Adrenal gland (tissue), 9 donors: ENCODE measurements at regions not wholly inside any gene's neighbourhood (a gene's known extent, or its start where the extent isn't known, plus 50 kb on each side); places are given as distances from the start of the nearest gene placed in this dataset.

ENCODE experiments used
- DNase-seq, 7 donors: peaks; one replicate each; pipeline ENCODE4 v3.0.0-alpha.2; 2019 to 2020
- H3K27ac ChIP-seq, 5 donors: fragments of 200-600 bp; sonication (generic) in 4 of 5; 1 replicate in 3 of 5; 2 replicates in 2 of 5; pipeline versions ENCODE4 v1.5.1 to v1.8.0; 2016 to 2020; ENCODE audit warnings: mild to moderate bottlenecking in 1 of 5
- H3K27me3 ChIP-seq: fragments of 200-600 bp; 2 replicates; pipeline ENCODE4 v1.8.0; 2021
- H3K36me3 ChIP-seq, 2 donors: fragments of 200-600 bp; replicated peaks in 1 of 2; 1 replicate in 1 of 2; 2 replicates in 1 of 2; pipeline versions ENCODE4 v1.5.1 to v1.8.0; 2018 to 2022
- H3K4me1 ChIP-seq, 2 donors: fragments of 200-600 bp; replicated peaks in 1 of 2; 1 replicate in 1 of 2; 2 replicates in 1 of 2; pipeline versions ENCODE4 v1.5.1 to v1.8.0; 2018 to 2021
- H3K4me3 ChIP-seq, 4 donors: fragments of 200-600 bp; sonication (generic) in 3 of 4; one replicate each; pipeline ENCODE4 v1.5.1; 2016 to 2018
- H3K9me3 ChIP-seq, 3 donors: fragments of 200-600 bp; sonication (generic) in 1 of 3; replicated peaks in 1 of 3; 1 replicate in 2 of 3; 2 replicates in 1 of 3; pipeline versions ENCODE4 v1.5.1 to v1.8.0; 2016 to 2021
- CTCF ChIP-seq, 6 experiments: fragments of 450-650 bp in 4 of 6; fragments of 200-600 bp in 2 of 6; sonication (generic) in 1 of 6; IDR thresholded peaks; 1 replicate in 5 of 6; 2 replicates in 1 of 6; pipeline versions ENCODE4 v1.5.1 to v1.8.0; 2016 to 2021; ENCODE audit warnings: antibody characterized with exemption in 6 of 6, mild to moderate bottlenecking in 2 of 6, moderate library complexity in 1 of 6
- POLR2A ChIP-seq, 2 donors: fragments of 450-650 bp; IDR thresholded peaks; one replicate each; pipeline ENCODE4 v1.6.1; 2017; ENCODE audit warnings: antibody characterized with exemption in 2 of 2, mild to moderate bottlenecking in 2 of 2, moderate library complexity in 1 of 2
- WGBS, 4 donors: extraction: QIAGEN DNeasy Blood & Tissue Kit in 2 of 4; methylation state at CpG; one replicate each; pipeline versions ENCODE4 v1.1.5 to v1.1.7; 2013 to 2017; 5-methylcytosine and 5-hydroxymethylcytosine counted together
- intact Hi-C, 2 donors: fragments of 100-400 bp; cut with DNase I; formaldehyde crosslinking; loops; one replicate each; pipeline versions ENCODE4 v1.14.1 to v1.15.0; 2022 to 2023
- donor health status: healthy with polysubstance abuse.
- donor health status: Bipolar disorder and iron deficiency.
- donor health status: DM: yes; HTN: yes; CAD: no.
- donor health status: DM: no; HTN: no; CAD: no.
- donor health status: DM: no; HTN: no; CAD: no.

DNA sequence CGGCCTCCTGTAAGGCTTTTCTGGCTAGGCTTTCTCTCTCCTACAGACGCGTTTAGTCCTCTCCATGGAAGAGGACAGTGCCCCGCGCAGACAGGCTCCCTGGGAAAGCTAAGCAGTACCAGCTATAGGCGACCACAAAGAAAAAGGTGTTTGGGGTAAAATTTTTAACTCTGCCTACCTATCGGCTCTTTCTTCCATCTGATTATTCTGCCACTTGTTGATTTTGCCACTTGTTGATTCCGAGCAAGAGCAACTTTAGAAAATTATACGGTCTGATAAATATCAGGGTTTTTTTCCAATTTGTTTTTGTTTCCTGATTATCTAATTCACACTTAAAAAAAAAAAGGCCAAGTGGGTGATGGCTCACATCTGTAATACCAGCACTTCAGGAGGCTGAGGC, 1600.5 kb upstream of the TENM3 start:
- no peaks in the 10 kb centered on the region for H3K9me3 ChIP-seq
- no peak for DNase-seq

DNA sequence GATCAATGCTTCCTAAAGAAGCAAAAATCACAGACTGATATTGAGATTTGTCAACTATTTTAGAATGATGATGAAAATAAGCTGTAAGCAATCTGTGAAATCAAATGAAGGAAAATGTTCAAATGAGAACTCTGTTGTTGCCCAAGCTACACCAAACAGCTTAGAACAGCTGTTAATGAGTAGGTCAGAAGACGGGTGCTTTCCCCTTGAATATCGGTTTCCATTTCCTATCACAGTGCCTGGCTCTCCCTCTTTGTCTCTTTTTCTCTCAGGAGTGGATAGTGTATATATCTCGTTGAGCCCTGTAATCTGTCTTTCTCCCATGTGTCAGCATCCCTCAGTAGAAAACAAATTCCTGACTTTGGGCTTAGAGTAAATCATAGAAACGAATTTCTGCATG, 1592.9 kb upstream of the TENM3 start:
- no peak for DNase-seq
- Histone ChIP-seq H3K36me3 (no peaks in the 10 kb centered on the region), H3K9me3 (no peaks in the 10 kb centered on the region), H3K27me3 (no peaks in the 10 kb centered on the region), H3K4me3 (no peak overlapping the region), H3K4me1 (no peaks in the 10 kb centered on the region), H3K27ac (no peak overlapping the region)
- intact Hi-C loops, result no loop called here
- 81 to 87% (median 84%) methylated on average over 4 of the region's 4 CpGs for WGBS, 4 donors
- TF ChIP-seq CTCF (IDR thresholded peaks at IDR 0.05) (no peak), POLR2A (IDR thresholded peaks at IDR 0.05) (no peak)

More for the DNA sequence above, 1600.5 kb upstream of the TENM3 start:
- 94 to 96% (median 96%) methylated on average over 9 of the region's 9 CpGs for WGBS, 4 donors
- Histone ChIP-seq H3K4me3 (no peak overlapping the region), H3K36me3 (no peaks in the 10 kb centered on the region), H3K4me1 (no peaks in the 10 kb centered on the region), H3K27me3 (no peaks in the 10 kb centered on the region), H3K27ac (no peak overlapping the region)
- intact Hi-C loops, result no loop called here
- TF ChIP-seq POLR2A (IDR thresholded peaks at IDR 0.05), result no peak
- TF ChIP-seq CTCF (IDR thresholded peaks at IDR 0.05), result no peak

DNA sequence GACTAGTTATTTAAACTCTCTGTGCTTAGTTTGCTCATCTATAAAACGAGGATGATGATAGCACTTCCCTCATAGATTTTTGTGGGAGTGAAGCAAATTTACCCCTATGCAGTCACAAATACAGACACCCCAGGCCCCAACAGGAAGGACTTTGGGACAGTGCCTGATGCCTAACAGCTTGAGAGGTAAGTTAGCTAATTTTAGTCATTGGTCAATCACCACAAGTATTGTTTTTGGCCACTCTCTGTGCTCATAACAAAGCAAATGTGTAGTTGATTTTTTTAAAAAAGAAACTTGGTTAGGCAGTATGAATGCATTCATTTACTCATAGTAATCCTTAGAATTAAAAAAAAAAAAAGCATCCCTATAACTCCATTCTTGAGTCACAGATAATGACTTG, 1590.7 kb upstream of the TENM3 start:
- no peaks in the 10 kb centered on the region for H3K36me3 ChIP-seq
- intact Hi-C loops, result no loop called here
- no peaks in the 10 kb centered on the region for H3K27me3 ChIP-seq
- WGBS, 4 donors, result 63 to 84% (median 74%) methylated on average over 1 of the region's 1 CpG
- H3K9me3 ChIP-seq, result no peaks in the 10 kb centered on the region
- TF ChIP-seq POLR2A (IDR thresholded peaks at IDR 0.05), result no peak
- TF ChIP-seq CTCF (IDR thresholded peaks at IDR 0.05), result no peak
- no peak overlapping the region for H3K27ac ChIP-seq
- no peaks in the 10 kb centered on the region for H3K4me1 ChIP-seq
- H3K4me3 ChIP-seq, result no peak overlapping the region
- DNase-seq, result no peak

DNA sequence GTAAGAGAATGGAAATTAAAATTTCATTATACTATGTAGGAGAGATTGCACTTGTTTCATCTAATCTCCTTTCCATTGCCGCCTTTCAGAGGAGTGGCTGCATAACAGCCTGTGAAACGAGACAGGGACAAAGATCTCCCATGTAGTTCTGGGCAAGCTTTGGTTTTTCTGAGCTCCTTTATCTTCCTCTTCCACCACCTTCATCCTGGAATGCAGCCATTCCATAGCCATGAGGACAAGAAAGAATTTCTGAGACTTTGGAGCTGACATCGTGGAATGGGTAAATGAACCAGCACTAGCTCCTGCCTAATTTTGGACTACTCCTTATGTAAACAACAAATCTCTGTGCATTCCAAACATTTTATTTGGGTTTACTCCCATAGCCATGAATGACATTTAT, 1587.3 kb upstream of the TENM3 start:
- TF ChIP-seq POLR2A (IDR thresholded peaks at IDR 0.05), result no peak
- H3K27ac ChIP-seq, result no peak overlapping the region
- DNase-seq, result no peak
- intact Hi-C loops, result no loop called here
- H3K36me3 ChIP-seq, result no peaks in the 10 kb centered on the region
- 70 to 80% (median 73%) methylated on average over 3 of the region's 3 CpGs for WGBS, 4 donors
- H3K4me1 ChIP-seq, result no peaks in the 10 kb centered on the region
- H3K4me3 ChIP-seq, result no peak overlapping the region
- H3K9me3 ChIP-seq, result no peaks in the 10 kb centered on the region
- H3K27me3 ChIP-seq, result no peaks in the 10 kb centered on the region

GRCh38 chr4:180657881-180658280, 1585.3 kb upstream of the TENM3 start:
- DNase-seq, result no peak
- WGBS, 4 donors, result 90 to 96% (median 95%) methylated on average over 7 of the region's 7 CpGs
- intact Hi-C loops, result no loop called here

More at GRCh38 chr4:180657881-180658280, 1585.3 kb upstream of the TENM3 start:
- Histone ChIP-seq H3K4me1 (no peaks in the 10 kb centered on the region), H3K9me3 (no peaks in the 10 kb centered on the region), H3K4me3 (no peak overlapping the region), H3K27ac (no peak overlapping the region), H3K36me3 (no peaks in the 10 kb centered on the region), H3K27me3 (no peaks in the 10 kb centered on the region)
- no peak for TF ChIP-seq CTCF (IDR thresholded peaks at IDR 0.05)
- no peak for TF ChIP-seq POLR2A (IDR thresholded peaks at IDR 0.05)
